HL-60 (cell line): ENCODE measurements at regions not wholly inside any gene's neighbourhood (a gene's known extent, or its start where the extent isn't known, plus 50 kb on each side); places are given as distances from the start of the nearest gene placed in this dataset.

ENCODE experiments used
- DNase-seq, 2 experiments: peaks; one replicate each; pipeline ENCODE4 v3.0.0-alpha.2; 2010 to 2020; ENCODE audit warnings: low read depth in 1 of 2, low spot score in 1 of 2
- H3K27ac ChIP-seq: fragments of 250-450 bp; sonication (Bioruptor Pico); replicated peaks from 2 replicates; pipeline ENCODE4 v1.5.1; 2020; ENCODE audit warnings: mild to moderate bottlenecking, moderate library complexity
- H3K27me3 ChIP-seq: fragments of 250-450 bp; sonication (Bioruptor Pico); 2 replicates; pipeline ENCODE4 v1.5.1; 2021; ENCODE audit warnings: mild to moderate bottlenecking, moderate library complexity; ENCODE audit not compliant: insufficient read depth, poor library complexity, severe bottlenecking
- H3K4me3 ChIP-seq: replicated peaks from 2 replicates; pipeline ENCODE4 v1.5.1; 2011; ENCODE audit warnings: mild to moderate bottlenecking, control low read depth, low read length; ENCODE audit not compliant: insufficient read depth
- GABPA ChIP-seq: IDR thresholded peaks from 2 replicates; pipeline ENCODE4 v1.6.1; 2012; ENCODE audit warnings: low read depth
- POLR2AphosphoS5 ChIP-seq: IDR thresholded peaks from 2 replicates; pipeline ENCODE4 v1.6.1; 2012; ENCODE audit warnings: low read depth
- SPI1 ChIP-seq: IDR thresholded peaks from 2 replicates; pipeline ENCODE4 v1.6.1; 2012; ENCODE audit warnings: low read depth, mild to moderate bottlenecking, borderline replicate concordance
- TF ChIP-seq, protein P1 (sequence below): IDR thresholded peaks from 2 replicates; pipeline ENCODE4 v1.6.1; 2012; ENCODE audit warnings: low read depth; ENCODE audit not compliant: insufficient replicate concordance
- TF ChIP-seq, protein P2 (sequence below): IDR thresholded peaks from one replicate; pipeline ENCODE4 v1.5.1; 2011; ENCODE audit warnings: low read length, control low read depth, inconsistent platforms; ENCODE audit not compliant: insufficient read depth

DNA sequence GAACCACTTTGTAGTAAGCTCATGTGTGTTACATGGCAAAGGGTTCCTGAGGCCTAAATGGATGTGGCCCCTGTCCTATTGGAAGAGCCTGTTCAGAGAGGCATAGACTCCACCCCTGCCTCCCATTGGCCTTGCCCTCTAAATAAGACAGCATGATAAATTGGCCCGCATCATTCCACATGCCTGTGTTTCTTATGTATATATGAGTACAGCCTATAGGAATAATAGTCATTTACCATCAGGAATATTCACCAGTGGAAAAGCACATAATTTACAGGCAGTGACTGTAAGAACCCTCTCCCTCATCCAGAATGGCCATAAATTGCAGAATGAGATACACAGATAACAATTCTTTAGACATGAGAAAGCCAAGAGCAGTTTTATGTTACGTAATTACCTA lies 519.5 kb upstream of the DAB1 start:
- no peak for DNase-seq
- H3K27me3 ChIP-seq: no peaks in the 10 kb centered on the region
- TF ChIP-seq, protein P1, sequence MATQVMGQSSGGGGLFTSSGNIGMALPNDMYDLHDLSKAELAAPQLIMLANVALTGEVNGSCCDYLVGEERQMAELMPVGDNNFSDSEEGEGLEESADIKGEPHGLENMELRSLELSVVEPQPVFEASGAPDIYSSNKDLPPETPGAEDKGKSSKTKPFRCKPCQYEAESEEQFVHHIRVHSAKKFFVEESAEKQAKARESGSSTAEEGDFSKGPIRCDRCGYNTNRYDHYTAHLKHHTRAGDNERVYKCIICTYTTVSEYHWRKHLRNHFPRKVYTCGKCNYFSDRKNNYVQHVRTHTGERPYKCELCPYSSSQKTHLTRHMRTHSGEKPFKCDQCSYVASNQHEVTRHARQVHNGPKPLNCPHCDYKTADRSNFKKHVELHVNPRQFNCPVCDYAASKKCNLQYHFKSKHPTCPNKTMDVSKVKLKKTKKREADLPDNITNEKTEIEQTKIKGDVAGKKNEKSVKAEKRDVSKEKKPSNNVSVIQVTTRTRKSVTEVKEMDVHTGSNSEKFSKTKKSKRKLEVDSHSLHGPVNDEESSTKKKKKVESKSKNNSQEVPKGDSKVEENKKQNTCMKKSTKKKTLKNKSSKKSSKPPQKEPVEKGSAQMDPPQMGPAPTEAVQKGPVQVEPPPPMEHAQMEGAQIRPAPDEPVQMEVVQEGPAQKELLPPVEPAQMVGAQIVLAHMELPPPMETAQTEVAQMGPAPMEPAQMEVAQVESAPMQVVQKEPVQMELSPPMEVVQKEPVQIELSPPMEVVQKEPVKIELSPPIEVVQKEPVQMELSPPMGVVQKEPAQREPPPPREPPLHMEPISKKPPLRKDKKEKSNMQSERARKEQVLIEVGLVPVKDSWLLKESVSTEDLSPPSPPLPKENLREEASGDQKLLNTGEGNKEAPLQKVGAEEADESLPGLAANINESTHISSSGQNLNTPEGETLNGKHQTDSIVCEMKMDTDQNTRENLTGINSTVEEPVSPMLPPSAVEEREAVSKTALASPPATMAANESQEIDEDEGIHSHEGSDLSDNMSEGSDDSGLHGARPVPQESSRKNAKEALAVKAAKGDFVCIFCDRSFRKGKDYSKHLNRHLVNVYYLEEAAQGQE: no peak
- TF ChIP-seq POLR2AphosphoS5: no peak
- no peak for TF ChIP-seq SPI1
- TF ChIP-seq, protein P2, sequence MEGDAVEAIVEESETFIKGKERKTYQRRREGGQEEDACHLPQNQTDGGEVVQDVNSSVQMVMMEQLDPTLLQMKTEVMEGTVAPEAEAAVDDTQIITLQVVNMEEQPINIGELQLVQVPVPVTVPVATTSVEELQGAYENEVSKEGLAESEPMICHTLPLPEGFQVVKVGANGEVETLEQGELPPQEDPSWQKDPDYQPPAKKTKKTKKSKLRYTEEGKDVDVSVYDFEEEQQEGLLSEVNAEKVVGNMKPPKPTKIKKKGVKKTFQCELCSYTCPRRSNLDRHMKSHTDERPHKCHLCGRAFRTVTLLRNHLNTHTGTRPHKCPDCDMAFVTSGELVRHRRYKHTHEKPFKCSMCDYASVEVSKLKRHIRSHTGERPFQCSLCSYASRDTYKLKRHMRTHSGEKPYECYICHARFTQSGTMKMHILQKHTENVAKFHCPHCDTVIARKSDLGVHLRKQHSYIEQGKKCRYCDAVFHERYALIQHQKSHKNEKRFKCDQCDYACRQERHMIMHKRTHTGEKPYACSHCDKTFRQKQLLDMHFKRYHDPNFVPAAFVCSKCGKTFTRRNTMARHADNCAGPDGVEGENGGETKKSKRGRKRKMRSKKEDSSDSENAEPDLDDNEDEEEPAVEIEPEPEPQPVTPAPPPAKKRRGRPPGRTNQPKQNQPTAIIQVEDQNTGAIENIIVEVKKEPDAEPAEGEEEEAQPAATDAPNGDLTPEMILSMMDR: no peak
- no peak for TF ChIP-seq GABPA
- H3K27ac ChIP-seq: no peak overlapping the region
- no peak overlapping the region for H3K4me3 ChIP-seq

DNA sequence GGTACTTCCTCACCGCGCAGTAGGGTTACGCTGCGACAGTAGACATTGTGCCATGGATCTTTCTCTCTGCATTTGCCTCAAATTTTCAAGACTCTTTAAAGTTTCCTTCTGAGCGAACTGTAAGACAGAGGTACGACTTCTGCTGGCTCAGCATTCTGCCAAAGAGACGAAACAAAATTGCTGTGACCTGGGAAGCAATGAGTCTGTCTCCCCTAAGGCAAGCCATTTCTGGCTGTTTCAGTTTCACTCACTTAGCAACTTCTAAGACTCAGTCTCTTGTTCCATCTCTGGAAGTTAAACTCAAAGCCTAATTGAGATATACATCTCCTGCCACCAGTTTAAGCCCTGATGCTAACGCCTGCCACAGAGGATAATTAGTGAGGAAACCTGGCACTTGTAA lies 510.9 kb upstream of the DAB1 start:
- H3K4me3 ChIP-seq: no peak overlapping the region
- H3K27ac ChIP-seq: no peak overlapping the region
- no peak for TF ChIP-seq GABPA
- TF ChIP-seq, protein P1: no peak
- no peak for TF ChIP-seq POLR2AphosphoS5
- TF ChIP-seq, protein P2: no peak
- H3K27me3 ChIP-seq: peaks cover 3% of the 10 kb centered on the region
- no peak for DNase-seq

DNA sequence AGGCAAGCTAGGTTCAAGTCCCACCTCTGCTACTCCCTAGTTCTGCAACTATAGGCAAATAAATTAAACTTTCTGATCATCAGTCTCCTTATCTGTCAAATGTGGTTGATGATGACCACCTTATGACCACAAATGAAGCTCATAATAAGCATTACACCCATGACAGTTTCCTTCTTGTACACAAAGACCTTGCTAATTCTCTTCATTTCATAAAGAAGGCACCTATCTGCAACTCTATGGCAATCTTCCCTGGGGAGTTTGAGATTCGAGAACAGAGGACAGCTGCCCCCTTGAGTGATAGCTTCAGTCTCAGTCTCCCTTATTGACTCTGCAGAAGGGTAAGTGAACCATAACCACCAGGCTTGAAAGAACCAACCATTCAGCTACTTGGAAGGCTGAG lies 503.1 kb upstream of the DAB1 start:
- no peak for DNase-seq
- no peak overlapping the region for H3K4me3 ChIP-seq
- peaks cover 5% of the 10 kb centered on the region for H3K27me3 ChIP-seq
- H3K27ac ChIP-seq: no peak overlapping the region
- no peak for TF ChIP-seq POLR2AphosphoS5
- TF ChIP-seq, protein P1: no peak
- TF ChIP-seq, protein P2: no peak
- TF ChIP-seq GABPA: no peak
- TF ChIP-seq SPI1: no peak
